GM12878 (cell line): ENCODE measurements at regions not wholly inside any gene's neighbourhood (a gene's known extent, or its start where the extent isn't known, plus 50 kb on each side); places are given as distances from the start of the nearest gene placed in this dataset.

Experiments used
- ATAC-seq: fragments of 200-7000 bp; cut with Tn5 transposase; 3 replicates; pipeline ENCODE4 v1.9.1; 2020; ENCODE audit warnings: mild to moderate bottlenecking, moderate library complexity
- BruUV-seq: library from RNA; stranded (reverse); fragments of 400-500 nt; replicated peaks from 2 replicates; lab custom pipeline; 2021; lab: Mats Ljungman, UMichigan
- CTCF ChIA-PET: fragments of 300-600 bp; sonication (Branson Sonifier 250); formaldehyde crosslinking; extraction: SDS; loops from one replicate; lab custom pipeline; 2021; ENCODE audit warnings: inconsistent platforms; lab: Yijun Ruan, JAX
- POLR2A ChIA-PET: fragments of 350-600 bp; formaldehyde crosslinking; extraction: SDS; loops from one replicate; lab custom pipeline; 2021; ENCODE audit warnings: inconsistent platforms; lab: Charles Lee
- RAD21 ChIA-PET: fragments of 300-600 bp; sonication (Branson Sonifier 250); formaldehyde crosslinking; loops from one replicate; lab custom pipeline; 2023; ENCODE audit warnings: antibody characterized with exemption; ENCODE audit not compliant: unreplicated experiment; lab: Charles Lee
- SMC1A ChIA-PET: fragments of 300-600 bp; sonication (Branson Sonifier 250); formaldehyde crosslinking; loops from one replicate; lab custom pipeline; 2023; ENCODE audit not compliant: unreplicated experiment, uncharacterized antibody; lab: Charles Lee
- DNase-seq: peaks from one replicate; pipeline ENCODE4 v3.0.0-alpha.2; 2011; ENCODE audit warnings: low read depth, low spot score
- FAIRE-seq: peaks from 3 replicates; lab custom pipeline; 2011; peaks lifted over from hg19 to GRCh38; lab: Jason Lieb, UNC
- H2AFZ ChIP-seq: 2 replicates; pipeline ENCODE4 v1.6.0; 2011; ENCODE audit warnings: low read depth, low read length, control low read depth; ENCODE audit not compliant: control insufficient read depth
- H3K27ac ChIP-seq: 2 replicates; pipeline ENCODE4 v1.5.1; 2011; ENCODE audit warnings: control low read depth; ENCODE audit not compliant: control insufficient read depth, insufficient read depth
- H3K27me3 ChIP-seq, 2 experiments: replicated peaks in 1 of 2; 2 replicates each; pipeline versions ENCODE4 v1.6.0 to v1.6.1; 2011; ENCODE audit warnings: low read length in 1 of 2; ENCODE audit not compliant: control insufficient read depth in 2 of 2, insufficient read depth in 2 of 2
- H3K36me3 ChIP-seq, 2 experiments: 2 replicates each; pipeline ENCODE4 v1.5.1; 2011; ENCODE audit warnings: low read length in 1 of 2; ENCODE audit not compliant: control insufficient read depth in 2 of 2, insufficient read depth in 2 of 2
- H3K4me1 ChIP-seq: 2 replicates; pipeline ENCODE4 v1.6.1; 2011; ENCODE audit warnings: mild to moderate bottlenecking, low read length, moderate library complexity, mixed read lengths; ENCODE audit not compliant: control insufficient read depth, insufficient read depth
- H3K4me2 ChIP-seq: 2 replicates; pipeline ENCODE4 v1.6.0; 2011; ENCODE audit warnings: control low read depth; ENCODE audit not compliant: control insufficient read depth, insufficient read depth
- H3K4me3 ChIP-seq: fragments of 200-600 bp; sonication (generic); 2 replicates; pipeline ENCODE4 v1.5.1; 2016
- H3K79me2 ChIP-seq: 2 replicates; pipeline ENCODE4 v1.6.0; 2011; ENCODE audit warnings: low read length; ENCODE audit not compliant: control insufficient read depth, insufficient read depth
- H3K9ac ChIP-seq: 2 replicates; pipeline ENCODE4 v1.8.0; 2011; ENCODE audit warnings: low read length, control low read depth, mixed read lengths; ENCODE audit not compliant: control insufficient read depth, insufficient read depth
- H3K9me3 ChIP-seq: replicated peaks from 3 replicates; pipeline ENCODE4 v1.5.1; 2011; ENCODE audit warnings: mild to moderate bottlenecking, low read length; ENCODE audit not compliant: control insufficient read depth, insufficient read depth
- H4K20me1 ChIP-seq: 2 replicates; pipeline ENCODE4 v1.6.0; 2011; ENCODE audit not compliant: control insufficient read depth, insufficient read depth
- ASH2L ChIP-seq: fragments of 300-600, 200-600 bp; sonication (generic); IDR thresholded peaks from 2 replicates; pipeline ENCODE4 v1.6.1; 2017; ENCODE audit warnings: low read depth, mild to moderate bottlenecking, borderline replicate concordance
- ATF7 ChIP-seq: fragments of 450-650 bp; IDR thresholded peaks from 2 replicates; pipeline ENCODE4 v1.6.1; 2016; ENCODE audit warnings: low read depth, mild to moderate bottlenecking
- BACH1 ChIP-seq: fragments of 450-650 bp; IDR thresholded peaks from 2 replicates; pipeline ENCODE4 v1.6.1; 2017; ENCODE audit warnings: mild to moderate bottlenecking, borderline replicate concordance
- CEBPB ChIP-seq, 2 experiments: fragments of 150-350 bp in 1 of 2; IDR thresholded peaks; 2 replicates each; pipeline ENCODE4 v1.6.1; 2012 to 2014; ENCODE audit warnings: low read depth in 2 of 2, low read length in 2 of 2, borderline replicate concordance in 1 of 2, inconsistent platforms in 1 of 2
- DPF2 ChIP-seq: fragments of 450-650 bp; IDR thresholded peaks from 2 replicates; pipeline ENCODE4 v1.6.1; 2017; ENCODE audit warnings: mild to moderate bottlenecking
- EGR1 ChIP-seq, 2 experiments: IDR thresholded peaks; 1 replicate in 1 of 2; 2 replicates in 1 of 2; pipeline ENCODE4 v1.6.1; 2011 to 2012; ENCODE audit warnings: low read depth in 2 of 2, low read length in 2 of 2, borderline replicate concordance in 1 of 2, mild to moderate bottlenecking in 1 of 2, moderate library complexity in 1 of 2
- EZH2 ChIP-seq: IDR thresholded peaks from 2 replicates; pipeline ENCODE4 v1.6.1; 2012; ENCODE audit warnings: low read depth, mild to moderate bottlenecking, control low read depth, inconsistent platforms, low read length, borderline replicate concordance; ENCODE audit not compliant: control insufficient read depth
- NFXL1 ChIP-seq: fragments of 450-650 bp; IDR thresholded peaks from 2 replicates; pipeline ENCODE4 v1.6.1; 2017; ENCODE audit warnings: antibody characterized with exemption, mild to moderate bottlenecking, borderline replicate concordance
- TARDBP ChIP-seq: IDR thresholded peaks from 2 replicates; pipeline ENCODE4 v1.6.1; 2016; ENCODE audit warnings: borderline replicate concordance
- TCF12 ChIP-seq: IDR thresholded peaks from 2 replicates; pipeline ENCODE4 v1.6.1; 2011; ENCODE audit warnings: low read depth, mild to moderate bottlenecking, low read length
- WGBS: methylation state at CpG from one replicate; pipeline ENCODE4 v1.1.6; 2016; ENCODE audit warnings: low lambda C conversion rate; ENCODE audit not compliant: insufficient replicate concordance, insufficient coverage; ENCODE audit errors: missing lambda C conversion rate; 5-methylcytosine and 5-hydroxymethylcytosine counted together
- in situ Hi-C: fragments of 300-500 bp; cut with MboI; formaldehyde crosslinking; loops from 9 replicates; pipeline ENCODE4 v1.14.3; 2018; ENCODE audit warnings: mixed read lengths
- intact Hi-C: fragments of 100-400 bp; cut with micrococcal nuclease; formaldehyde crosslinking; loops from one replicate; pipeline ENCODE4 v1.14.2; 2022; ENCODE audit not compliant: unreplicated experiment
- TF ChIP-seq, protein P1 (sequence below): IDR thresholded peaks from 2 replicates; pipeline ENCODE4 v1.6.1; 2012; ENCODE audit warnings: low read depth, low read length, improper control_type of control experiment
- TF ChIP-seq, protein P2 (sequence below): fragments of 450-650 bp; IDR thresholded peaks from 2 replicates; pipeline ENCODE4 v1.6.1; 2017; ENCODE audit warnings: mild to moderate bottlenecking, low read depth, inconsistent platforms; ENCODE audit not compliant: poor library complexity, severe bottlenecking
- TF ChIP-seq, protein P3 (sequence below): fragments of 450-650 bp; IDR thresholded peaks from 2 replicates; pipeline ENCODE4 v1.6.1; 2017; ENCODE audit warnings: low read depth, mild to moderate bottlenecking, moderate library complexity
- TF ChIP-seq, protein P4 (sequence below): fragments of 450-650 bp; IDR thresholded peaks from 2 replicates; pipeline ENCODE4 v1.6.1; 2016; ENCODE audit warnings: mild to moderate bottlenecking, moderate library complexity, borderline replicate concordance

DNA sequence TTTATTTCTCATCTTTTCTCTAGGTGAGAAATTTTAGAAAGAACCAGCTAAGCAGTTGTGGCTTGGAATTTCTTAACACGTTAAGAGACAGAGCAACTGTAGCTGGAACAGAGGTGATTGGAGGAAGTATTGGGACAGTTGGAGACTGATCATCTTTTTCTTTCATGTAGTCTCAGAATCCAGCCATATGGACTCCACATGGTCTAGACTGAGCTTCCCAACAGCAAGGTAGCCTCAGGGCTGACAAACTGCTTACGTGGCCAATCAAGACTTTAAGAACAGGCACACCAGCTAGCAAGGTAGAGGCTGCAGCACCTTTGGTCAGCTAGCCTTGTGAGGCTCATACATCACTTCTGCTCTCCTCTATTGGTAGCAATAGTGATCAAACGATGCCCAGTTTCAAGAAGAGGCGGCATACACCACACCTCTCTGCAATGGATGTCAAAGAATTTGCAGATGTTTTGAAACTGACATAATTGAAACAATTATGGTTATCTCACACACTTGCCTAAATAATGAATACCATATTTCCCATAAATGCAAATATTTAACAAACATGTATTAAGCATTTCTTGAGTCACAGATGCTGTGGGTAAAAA is 590.5 kb upstream of the SLC35B3 start:
- SMC1A ChIA-PET, result no interaction called here
- no peak for TF ChIP-seq CEBPB (IDR thresholded peaks at IDR 0.05; ENCODE audit: borderline replicate concordance in 1 of 2, low read depth in 2 of 2, low read length in 2 of 2)
- no peak for TF ChIP-seq EGR1 (IDR thresholded peaks at IDR 0.05; ENCODE audit: borderline replicate concordance in 1 of 2, low read depth in 2 of 2, low read length in 2 of 2)
- TF ChIP-seq, protein P1, sequence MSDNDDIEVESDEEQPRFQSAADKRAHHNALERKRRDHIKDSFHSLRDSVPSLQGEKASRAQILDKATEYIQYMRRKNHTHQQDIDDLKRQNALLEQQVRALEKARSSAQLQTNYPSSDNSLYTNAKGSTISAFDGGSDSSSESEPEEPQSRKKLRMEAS, result no peak
- TF ChIP-seq, protein P2, sequence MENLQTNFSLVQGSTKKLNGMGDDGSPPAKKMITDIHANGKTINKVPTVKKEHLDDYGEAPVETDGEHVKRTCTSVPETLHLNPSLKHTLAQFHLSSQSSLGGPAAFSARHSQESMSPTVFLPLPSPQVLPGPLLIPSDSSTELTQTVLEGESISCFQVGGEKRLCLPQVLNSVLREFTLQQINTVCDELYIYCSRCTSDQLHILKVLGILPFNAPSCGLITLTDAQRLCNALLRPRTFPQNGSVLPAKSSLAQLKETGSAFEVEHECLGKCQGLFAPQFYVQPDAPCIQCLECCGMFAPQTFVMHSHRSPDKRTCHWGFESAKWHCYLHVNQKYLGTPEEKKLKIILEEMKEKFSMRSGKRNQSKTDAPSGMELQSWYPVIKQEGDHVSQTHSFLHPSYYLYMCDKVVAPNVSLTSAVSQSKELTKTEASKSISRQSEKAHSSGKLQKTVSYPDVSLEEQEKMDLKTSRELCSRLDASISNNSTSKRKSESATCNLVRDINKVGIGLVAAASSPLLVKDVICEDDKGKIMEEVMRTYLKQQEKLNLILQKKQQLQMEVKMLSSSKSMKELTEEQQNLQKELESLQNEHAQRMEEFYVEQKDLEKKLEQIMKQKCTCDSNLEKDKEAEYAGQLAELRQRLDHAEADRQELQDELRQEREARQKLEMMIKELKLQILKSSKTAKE, result no peak
- TF ChIP-seq NFXL1, result no peak
- no peak for TF ChIP-seq DPF2
- no peak for TF ChIP-seq BACH1
- TF ChIP-seq, protein P3, sequence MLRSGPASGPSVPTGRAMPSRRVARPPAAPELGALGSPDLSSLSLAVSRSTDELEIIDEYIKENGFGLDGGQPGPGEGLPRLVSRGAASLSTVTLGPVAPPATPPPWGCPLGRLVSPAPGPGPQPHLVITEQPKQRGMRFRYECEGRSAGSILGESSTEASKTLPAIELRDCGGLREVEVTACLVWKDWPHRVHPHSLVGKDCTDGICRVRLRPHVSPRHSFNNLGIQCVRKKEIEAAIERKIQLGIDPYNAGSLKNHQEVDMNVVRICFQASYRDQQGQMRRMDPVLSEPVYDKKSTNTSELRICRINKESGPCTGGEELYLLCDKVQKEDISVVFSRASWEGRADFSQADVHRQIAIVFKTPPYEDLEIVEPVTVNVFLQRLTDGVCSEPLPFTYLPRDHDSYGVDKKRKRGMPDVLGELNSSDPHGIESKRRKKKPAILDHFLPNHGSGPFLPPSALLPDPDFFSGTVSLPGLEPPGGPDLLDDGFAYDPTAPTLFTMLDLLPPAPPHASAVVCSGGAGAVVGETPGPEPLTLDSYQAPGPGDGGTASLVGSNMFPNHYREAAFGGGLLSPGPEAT, result no peak
- TF ChIP-seq, protein P4, sequence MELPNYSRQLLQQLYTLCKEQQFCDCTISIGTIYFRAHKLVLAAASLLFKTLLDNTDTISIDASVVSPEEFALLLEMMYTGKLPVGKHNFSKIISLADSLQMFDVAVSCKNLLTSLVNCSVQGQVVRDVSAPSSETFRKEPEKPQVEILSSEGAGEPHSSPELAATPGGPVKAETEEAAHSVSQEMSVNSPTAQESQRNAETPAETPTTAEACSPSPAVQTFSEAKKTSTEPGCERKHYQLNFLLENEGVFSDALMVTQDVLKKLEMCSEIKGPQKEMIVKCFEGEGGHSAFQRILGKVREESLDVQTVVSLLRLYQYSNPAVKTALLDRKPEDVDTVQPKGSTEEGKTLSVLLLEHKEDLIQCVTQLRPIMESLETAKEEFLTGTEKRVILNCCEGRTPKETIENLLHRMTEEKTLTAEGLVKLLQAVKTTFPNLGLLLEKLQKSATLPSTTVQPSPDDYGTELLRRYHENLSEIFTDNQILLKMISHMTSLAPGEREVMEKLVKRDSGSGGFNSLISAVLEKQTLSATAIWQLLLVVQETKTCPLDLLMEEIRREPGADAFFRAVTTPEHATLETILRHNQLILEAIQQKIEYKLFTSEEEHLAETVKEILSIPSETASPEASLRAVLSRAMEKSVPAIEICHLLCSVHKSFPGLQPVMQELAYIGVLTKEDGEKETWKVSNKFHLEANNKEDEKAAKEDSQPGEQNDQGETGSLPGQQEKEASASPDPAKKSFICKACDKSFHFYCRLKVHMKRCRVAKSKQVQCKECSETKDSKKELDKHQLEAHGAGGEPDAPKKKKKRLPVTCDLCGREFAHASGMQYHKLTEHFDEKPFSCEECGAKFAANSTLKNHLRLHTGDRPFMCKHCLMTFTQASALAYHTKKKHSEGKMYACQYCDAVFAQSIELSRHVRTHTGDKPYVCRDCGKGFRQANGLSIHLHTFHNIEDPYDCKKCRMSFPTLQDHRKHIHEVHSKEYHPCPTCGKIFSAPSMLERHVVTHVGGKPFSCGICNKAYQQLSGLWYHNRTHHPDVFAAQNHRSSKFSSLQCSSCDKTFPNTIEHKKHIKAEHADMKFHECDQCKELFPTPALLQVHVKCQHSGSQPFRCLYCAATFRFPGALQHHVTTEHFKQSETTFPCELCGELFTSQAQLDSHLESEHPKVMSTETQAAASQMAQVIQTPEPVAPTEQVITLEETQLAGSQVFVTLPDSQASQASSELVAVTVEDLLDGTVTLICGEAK, result no peak
- TF ChIP-seq EZH2, result no peak
- no peak for TF ChIP-seq TARDBP
- no peak for TF ChIP-seq TCF12
- no peak for TF ChIP-seq ATF7
- no peak for TF ChIP-seq ASH2L
- RAD21 ChIA-PET, result no interaction called here
- CTCF ChIA-PET, result interaction anchor here (1.5 kb wide), 1 partner anchor 9 kb away, joined by 3 read pairs; no protein-coding TSS in a partner anchor
- no peaks in the 10 kb centered on the region for H4K20me1 ChIP-seq
- no peak overlapping the region for H3K9ac ChIP-seq
- H3K27ac ChIP-seq, result no peak overlapping the region
- BruUV-seq, result no TSS peak
- in situ Hi-C loops (no loop called here), intact Hi-C loops (no loop called here)
- no peak overlapping the region for H3K4me3 ChIP-seq
- H3K27me3 ChIP-seq, result no peaks in the 10 kb centered on the region
- no peaks in the 10 kb centered on the region for H3K9me3 ChIP-seq
- POLR2A ChIA-PET, result no interaction called here
- no peaks in the 10 kb centered on the region for H3K79me2 ChIP-seq
- H3K4me1 ChIP-seq, result no peaks in the 10 kb centered on the region
- 16% methylated on average over 4 of the region's 4 CpGs for WGBS
- H2AFZ ChIP-seq, result no peak overlapping the region
- ATAC-seq (no peak), DNase-seq (no peak), FAIRE-seq (no peak)
- no peaks in the 10 kb centered on the region for H3K36me3 ChIP-seq
- no peak overlapping the region for H3K4me2 ChIP-seq
